ENCODE measurements at regions not wholly inside any gene's neighbourhood (a gene's known extent, or its start where the extent isn't known, plus 50 kb on each side); places are given as distances from the start of the nearest gene placed in this dataset.

DNA sequence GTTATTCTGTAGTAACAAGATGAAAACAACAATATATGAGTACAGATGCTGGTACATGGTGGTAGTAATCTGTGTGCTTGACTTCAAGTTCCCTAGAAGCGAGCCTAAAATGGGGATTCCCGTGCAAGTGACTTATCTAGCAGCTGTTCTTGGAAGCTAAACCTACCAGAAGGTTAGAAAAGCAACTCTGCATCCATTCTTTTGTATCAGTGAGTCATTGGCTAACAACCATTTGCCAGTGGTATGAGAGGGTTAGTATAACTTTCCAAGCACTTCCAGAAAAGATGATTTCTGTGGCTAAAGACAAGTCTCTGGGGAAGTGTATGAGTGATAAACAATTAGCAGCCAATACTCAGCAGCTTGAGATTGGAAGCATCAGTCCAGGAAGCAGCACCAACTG, 787.7 kb upstream of the CDH6 start:
- TF ChIP-seq, protein P1, sequence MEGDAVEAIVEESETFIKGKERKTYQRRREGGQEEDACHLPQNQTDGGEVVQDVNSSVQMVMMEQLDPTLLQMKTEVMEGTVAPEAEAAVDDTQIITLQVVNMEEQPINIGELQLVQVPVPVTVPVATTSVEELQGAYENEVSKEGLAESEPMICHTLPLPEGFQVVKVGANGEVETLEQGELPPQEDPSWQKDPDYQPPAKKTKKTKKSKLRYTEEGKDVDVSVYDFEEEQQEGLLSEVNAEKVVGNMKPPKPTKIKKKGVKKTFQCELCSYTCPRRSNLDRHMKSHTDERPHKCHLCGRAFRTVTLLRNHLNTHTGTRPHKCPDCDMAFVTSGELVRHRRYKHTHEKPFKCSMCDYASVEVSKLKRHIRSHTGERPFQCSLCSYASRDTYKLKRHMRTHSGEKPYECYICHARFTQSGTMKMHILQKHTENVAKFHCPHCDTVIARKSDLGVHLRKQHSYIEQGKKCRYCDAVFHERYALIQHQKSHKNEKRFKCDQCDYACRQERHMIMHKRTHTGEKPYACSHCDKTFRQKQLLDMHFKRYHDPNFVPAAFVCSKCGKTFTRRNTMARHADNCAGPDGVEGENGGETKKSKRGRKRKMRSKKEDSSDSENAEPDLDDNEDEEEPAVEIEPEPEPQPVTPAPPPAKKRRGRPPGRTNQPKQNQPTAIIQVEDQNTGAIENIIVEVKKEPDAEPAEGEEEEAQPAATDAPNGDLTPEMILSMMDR (IDR thresholded peaks at IDR 0.05) = no peak
- no peak for TF ChIP-seq POLR2AphosphoS5 (IDR thresholded peaks at IDR 0.05; ENCODE audit: insufficient read depth in 1 of 2, low read depth in 1 of 2)
- no peak for TF ChIP-seq POLR2A (IDR thresholded peaks at IDR 0.05)
